GM21360 (cell line): ENCODE measurements at regions not wholly inside any gene's neighbourhood (a gene's known extent, or its start where the extent isn't known, plus 50 kb on each side); places are given as distances from the start of the nearest gene placed in this dataset.

Experiments used
- ATAC-seq: cut with Tn5 transposase; IDR thresholded peaks from one replicate; pipeline ENCODE4 v1.9.1; 2021; ENCODE audit warnings: mild to moderate bottlenecking, moderate library complexity; ENCODE audit not compliant: unreplicated experiment

GRCh38 chr3:81932681-81933080 is 171.2 kb upstream of the GBE1 start:
- ATAC-seq = no peak

- no peak for ATAC-seq
These were observed 170.1 kb upstream of the GBE1 start for GRCh38 chr3:81931265-81932251.

- ATAC-seq = no peak
These were observed 168.3 kb upstream of the GBE1 start for GRCh38 chr3:81929697-81930096.

GRCh38 chr3:81927811-81928210 is 166.4 kb upstream of the GBE1 start:
- no peak for ATAC-seq

DNA sequence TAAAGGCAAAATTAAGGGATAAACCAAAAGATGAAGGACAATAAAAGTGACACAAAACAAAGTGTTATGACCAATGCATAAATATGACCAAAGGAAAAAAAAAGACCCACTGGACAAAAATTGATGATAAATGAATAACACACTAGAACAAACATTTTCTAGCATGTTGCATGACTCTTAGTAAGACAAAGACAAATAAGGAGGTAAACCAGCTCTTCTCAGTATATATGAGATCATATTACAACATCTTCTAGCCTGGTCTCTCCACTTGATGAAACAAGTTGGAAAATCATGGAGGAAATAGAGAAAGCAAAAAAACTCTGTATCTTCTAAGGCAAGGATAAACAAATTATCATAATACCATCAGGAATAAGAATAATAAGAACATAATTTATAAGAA is 163.9 kb upstream of the GBE1 start:
- no peak for ATAC-seq

- ATAC-seq = no peak
These were observed 161.6 kb upstream of the GBE1 start for GRCh38 chr3:81923038-81923437.

DNA sequence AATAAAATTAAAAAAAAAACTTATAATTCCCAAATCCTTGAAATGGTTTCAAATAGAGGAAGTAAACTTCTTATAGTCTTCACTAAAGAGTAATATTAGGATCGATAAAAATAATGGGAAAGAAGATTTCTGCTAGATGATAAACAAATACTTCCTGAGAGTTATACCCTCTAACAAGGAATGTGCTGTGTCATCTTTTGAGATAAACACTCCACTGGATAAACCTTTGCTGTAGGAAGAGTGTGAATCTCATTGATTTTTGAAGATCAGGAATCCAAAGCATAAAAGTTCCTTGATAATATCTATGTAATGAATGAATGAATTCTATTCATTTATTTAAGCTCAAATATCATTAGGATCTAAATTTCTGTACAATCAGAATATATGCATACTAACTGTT is 161.0 kb upstream of the GBE1 start:
- no peak for ATAC-seq

GRCh38 chr3:81920816-81921215 is 159.4 kb upstream of the GBE1 start:
- ATAC-seq = no peak

DNA sequence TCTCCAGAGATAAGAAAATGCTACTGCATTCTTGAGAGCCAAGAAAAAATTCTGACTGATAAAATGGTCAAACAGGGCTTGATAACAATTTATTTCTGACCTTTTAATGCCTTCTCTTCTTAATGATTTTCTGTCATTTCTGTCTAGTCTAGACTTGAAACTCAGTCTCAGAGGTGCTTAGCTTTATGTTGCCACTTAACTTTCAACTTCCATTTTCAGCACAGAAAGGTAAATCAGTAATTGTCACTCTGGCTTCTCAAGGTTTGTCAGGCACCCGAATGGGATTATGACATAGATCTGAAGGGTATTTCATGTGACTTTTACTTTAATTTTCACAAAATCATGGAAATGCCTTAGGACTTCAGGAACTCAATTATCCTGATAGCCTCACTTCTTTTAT is 155.4 kb upstream of the GBE1 start:
- no peak for ATAC-seq

DNA sequence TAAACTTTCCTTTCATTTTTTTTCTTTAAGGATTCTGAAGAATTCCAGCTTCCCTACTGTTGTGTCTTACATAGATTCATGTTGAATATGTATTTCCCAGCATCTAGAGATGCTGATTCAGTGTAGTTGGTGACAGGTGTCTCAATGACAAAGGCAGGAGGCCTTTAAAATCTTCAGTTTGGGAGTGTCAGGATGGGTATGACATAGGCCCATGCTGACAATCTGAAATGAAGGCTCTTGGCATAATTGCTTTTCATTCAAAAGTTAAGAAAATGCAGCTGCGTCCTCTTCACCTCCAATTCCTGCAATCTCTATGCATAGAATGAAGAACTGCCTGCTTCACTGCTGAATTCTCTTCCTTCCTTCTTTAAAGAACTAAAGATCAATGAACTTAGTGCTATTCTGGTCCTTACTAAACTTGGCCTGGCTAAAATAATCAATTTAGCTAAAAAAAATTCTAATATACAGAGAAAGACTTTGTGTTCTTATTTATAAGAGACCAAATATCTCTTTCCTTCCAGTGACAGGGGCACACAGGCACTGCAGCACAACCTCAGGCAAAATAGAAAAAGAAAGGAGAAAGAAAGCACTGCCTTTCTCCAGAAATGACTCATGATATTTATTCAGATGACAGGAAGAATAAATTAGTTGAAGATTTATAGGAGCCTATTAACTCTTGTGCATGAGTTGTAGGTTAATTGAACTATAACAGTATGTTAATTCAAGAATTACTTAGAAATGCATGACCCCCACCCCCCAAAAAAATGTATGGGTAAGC is 152.6 kb upstream of the GBE1 start:
- no peak for ATAC-seq

DNA sequence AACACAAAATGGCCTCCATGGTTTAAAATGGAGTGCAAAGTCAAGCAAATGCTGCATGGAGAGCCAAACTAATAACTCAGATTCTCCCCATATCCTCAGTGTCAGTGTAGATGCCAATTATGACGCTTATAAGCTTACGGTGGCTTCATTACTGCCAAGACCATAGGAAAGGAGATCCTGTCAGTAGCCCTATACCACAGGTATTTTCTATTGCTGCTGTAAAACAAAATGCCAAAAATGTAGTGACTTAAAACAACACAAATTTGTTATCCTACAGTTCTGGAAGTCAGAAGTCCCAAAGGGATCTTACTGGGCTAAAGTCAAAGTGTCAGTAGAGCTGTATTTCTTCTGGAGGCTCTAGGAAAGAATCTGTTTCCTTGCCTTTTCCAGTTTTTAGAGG is 149.8 kb upstream of the GBE1 start:
- ATAC-seq = no peak

GRCh38 chr3:81910244-81910852 is 148.9 kb upstream of the GBE1 start:
- ATAC-seq = peak; percentile 70

- no peak for ATAC-seq
These were observed 148.4 kb upstream of the GBE1 start for GRCh38 chr3:81909796-81910195.

- no peak for ATAC-seq
These were observed 147.1 kb upstream of the GBE1 start for GRCh38 chr3:81908561-81908960.

DNA sequence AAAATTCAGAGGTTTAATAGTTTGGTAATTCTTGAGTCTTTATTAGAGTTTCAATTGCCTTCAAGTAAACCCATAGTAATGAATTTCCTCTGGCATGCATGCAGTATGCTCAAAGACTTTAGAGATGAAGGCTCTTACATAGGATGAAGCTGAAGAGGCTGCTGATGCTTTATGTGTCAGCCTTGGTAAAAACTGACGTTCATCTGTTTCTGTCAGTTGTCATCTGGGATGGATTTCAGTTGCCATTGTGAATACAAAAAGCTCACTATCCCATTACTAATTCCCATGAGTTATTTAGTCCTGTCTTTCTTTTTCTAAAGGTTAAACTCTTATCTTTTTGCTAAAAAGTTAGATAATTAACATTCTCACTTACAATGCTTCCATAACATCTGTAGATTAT is 136.9 kb upstream of the GBE1 start:
- no peak for ATAC-seq

- ATAC-seq = no peak
These were observed 133.2 kb upstream of the GBE1 start for GRCh38 chr3:81894598-81894997.

DNA sequence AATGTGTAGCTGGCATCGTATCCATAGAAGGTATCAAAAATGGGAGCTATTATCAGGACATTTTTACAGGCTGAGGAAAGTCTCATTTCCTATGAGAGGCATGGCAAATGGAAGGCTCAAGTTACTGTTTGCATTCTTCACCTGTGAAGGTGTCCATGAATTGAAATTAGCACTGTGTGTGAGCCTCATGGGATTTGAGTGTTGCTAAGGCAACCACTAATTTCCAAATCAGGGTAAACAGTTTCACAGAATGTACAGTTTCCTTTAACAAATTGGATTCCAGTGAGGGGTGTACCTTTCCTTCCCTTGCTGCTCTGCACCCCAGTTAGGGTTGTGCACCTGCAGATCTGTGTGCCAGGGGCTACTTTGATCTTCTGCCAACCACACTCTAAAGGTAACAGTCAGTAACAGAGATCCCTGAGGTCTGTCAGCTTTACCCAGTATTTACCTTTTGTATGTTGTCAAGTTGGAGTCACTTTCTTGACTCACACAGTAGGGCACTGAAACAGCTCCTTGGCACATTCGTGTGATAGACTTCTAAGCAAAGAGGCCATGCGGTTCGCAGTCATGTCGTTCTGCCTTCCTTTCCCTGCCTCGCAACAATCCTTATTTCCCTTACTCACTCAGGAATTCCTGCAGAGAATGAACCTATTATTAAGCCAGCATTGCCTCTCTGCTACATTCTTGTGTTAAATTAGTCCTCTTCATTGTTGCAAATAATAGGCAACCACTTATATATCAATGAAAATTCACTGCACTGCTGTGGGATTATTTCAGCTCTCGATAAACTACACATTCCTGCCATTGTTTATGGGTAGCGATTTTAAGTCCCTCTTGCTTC is 129.8 kb upstream of the GBE1 start:
- ATAC-seq = no peak

- ATAC-seq = no peak
These were observed 127.6 kb upstream of the GBE1 start for GRCh38 chr3:81888914-81889557.

GRCh38 chr3:81887448-81887847 is 126.0 kb upstream of the GBE1 start:
- ATAC-seq = no peak

DNA sequence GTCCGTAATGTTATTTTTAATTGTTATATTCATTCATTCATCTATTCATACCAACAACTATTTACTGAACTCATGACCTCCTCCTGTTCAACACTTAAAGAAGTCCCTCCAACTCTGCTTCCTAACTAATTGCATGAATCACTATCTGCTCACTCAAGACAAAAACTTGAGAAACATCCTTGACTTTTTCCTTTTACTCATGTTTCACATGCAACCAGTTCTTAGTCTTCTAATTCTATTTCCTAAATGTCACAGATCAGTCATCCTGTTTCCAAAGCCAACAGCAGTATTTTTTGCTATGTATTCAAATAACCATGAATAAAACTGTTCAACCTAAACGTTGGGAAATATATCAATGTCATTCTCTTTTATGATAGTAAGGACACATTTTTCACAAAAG is 124.6 kb upstream of the GBE1 start:
- ATAC-seq = no peak
